Tibial nerve (tissue), 3 donors: ENCODE measurements at regions not wholly inside any gene's neighbourhood (a gene's known extent, or its start where the extent isn't known, plus 50 kb on each side); places are given as distances from the start of the nearest gene placed in this dataset.

Source experiments
- CTCF ChIP-seq, 5 experiments: fragments of 200-600 bp in 3 of 5; fragments of 450-650 bp in 2 of 5; sonication (generic) in 3 of 5; IDR thresholded peaks; one replicate each; pipeline ENCODE4 v1.5.1; 2016 to 2019; ENCODE audit warnings: antibody characterized with exemption in 5 of 5, mild to moderate bottlenecking in 3 of 5, moderate library complexity in 2 of 5
- POLR2A ChIP-seq, 2 donors: fragments of 450-650 bp; IDR thresholded peaks; one replicate each; pipeline ENCODE4 v1.6.1; 2017; ENCODE audit warnings: antibody characterized with exemption in 2 of 2, mild to moderate bottlenecking in 2 of 2, moderate library complexity in 2 of 2

GRCh38 chr17:69783865-69784264 lies 291.2 kb upstream of the KCNJ16 start:
- TF ChIP-seq POLR2A (IDR thresholded peaks at IDR 0.05) (no peak), CTCF (IDR thresholded peaks at IDR 0.05) (no peak)
